Liver (tissue), 8 donors: ENCODE measurements at regions not wholly inside any gene's neighbourhood (a gene's known extent, or its start where the extent isn't known, plus 50 kb on each side); places are given as distances from the start of the nearest gene placed in this dataset.

Experiments
- DNase-seq: peaks from one replicate; pipeline ENCODE4 v3.0.0-alpha.2; 2017; ENCODE audit warnings: low spot score
- H3K27ac ChIP-seq, 2 donors: one replicate each; pipeline ENCODE4 v1.7.0; 2013; ENCODE audit warnings: inconsistent platforms in 2 of 2, low read length in 2 of 2, control low read depth in 1 of 2, low read depth in 1 of 2, mild to moderate bottlenecking in 1 of 2
- H3K27me3 ChIP-seq, 4 donors: one replicate each; pipeline versions ENCODE4 v1.6.1 to v1.7.0; 2013; ENCODE audit warnings: low read length in 3 of 4, inconsistent platforms in 1 of 4, mild to moderate bottlenecking in 1 of 4, moderate library complexity in 1 of 4; ENCODE audit not compliant: control insufficient read depth in 4 of 4, insufficient read depth in 4 of 4
- H3K36me3 ChIP-seq, 4 donors: one replicate each; pipeline versions ENCODE4 v1.6.1 to v1.7.0; 2013; ENCODE audit warnings: low read length in 3 of 4, mild to moderate bottlenecking in 3 of 4, low read depth in 1 of 4, moderate library complexity in 1 of 4; ENCODE audit not compliant: control insufficient read depth in 4 of 4, insufficient read depth in 3 of 4
- H3K4me1 ChIP-seq, 4 donors: one replicate each; pipeline versions ENCODE4 v1.6.1 to v1.7.0; 2013; ENCODE audit warnings: low read length in 3 of 4, mild to moderate bottlenecking in 3 of 4, moderate library complexity in 1 of 4; ENCODE audit not compliant: control insufficient read depth in 4 of 4, insufficient read depth in 4 of 4
- H3K4me3 ChIP-seq, 3 donors: one replicate each; pipeline versions ENCODE4 v1.6.1 to v1.7.0; 2013; ENCODE audit warnings: low read length in 3 of 3, control low read depth in 1 of 3, low read depth in 1 of 3, mild to moderate bottlenecking in 1 of 3
- H3K9ac ChIP-seq, 2 donors: one replicate each; pipeline ENCODE4 v1.7.0; 2013; ENCODE audit warnings: low read length in 2 of 2, mild to moderate bottlenecking in 2 of 2, moderate library complexity in 2 of 2, control low read depth in 1 of 2, low read depth in 1 of 2
- H3K9me3 ChIP-seq, 4 donors: one replicate each; pipeline versions ENCODE4 v1.6.1 to v1.7.0; 2013; ENCODE audit warnings: low read length in 3 of 4; ENCODE audit not compliant: control insufficient read depth in 4 of 4
- ATF3 ChIP-seq: IDR thresholded peaks from 2 replicates; pipeline ENCODE4 v1.6.1; 2016; ENCODE audit warnings: antibody characterized with exemption
- CTCF ChIP-seq: fragments of 150-350 bp; IDR thresholded peaks from 2 replicates; pipeline ENCODE4 v1.5.1; 2017; ENCODE audit warnings: improper control_type of control experiment, low read depth, low read length; ENCODE audit not compliant: missing input control
- EGR1 ChIP-seq, 2 donors: IDR thresholded peaks; 2 replicates each; pipeline ENCODE4 v1.6.1; 2016 to 2018; ENCODE audit warnings: antibody characterized with exemption in 2 of 2, low read depth in 2 of 2
- FOXA1 ChIP-seq: IDR thresholded peaks from 2 replicates; pipeline ENCODE4 v1.6.1; 2016; ENCODE audit warnings: antibody characterized with exemption
- FOXA2 ChIP-seq: IDR thresholded peaks from 2 replicates; pipeline ENCODE4 v1.6.1; 2016; ENCODE audit warnings: antibody characterized with exemption
- GABPA ChIP-seq, 2 donors: IDR thresholded peaks in 1 of 2; conservative IDR thresholded peaks in 1 of 2; 2 replicates each; pipeline ENCODE4 v1.6.1; 2016; ENCODE audit warnings: antibody characterized with exemption in 2 of 2, mild to moderate bottlenecking in 1 of 2, moderate library complexity in 1 of 2
- HNF4A ChIP-seq, 2 donors: conservative IDR thresholded peaks; 2 replicates each; pipeline ENCODE4 v1.6.1; 2016; ENCODE audit warnings: antibody characterized with exemption in 2 of 2, mild to moderate bottlenecking in 2 of 2
- HNF4G ChIP-seq: IDR thresholded peaks from 2 replicates; pipeline ENCODE4 v1.6.1; 2016; ENCODE audit warnings: antibody characterized with exemption
- JUND ChIP-seq, 2 donors: IDR thresholded peaks; 2 replicates each; pipeline ENCODE4 v1.6.1; 2016; ENCODE audit warnings: antibody characterized with exemption in 2 of 2
- NR2F2 ChIP-seq: IDR thresholded peaks from 2 replicates; pipeline ENCODE4 v1.6.1; 2016; ENCODE audit warnings: antibody characterized with exemption
- RAD21 ChIP-seq, 2 donors: IDR thresholded peaks; 2 replicates each; pipeline ENCODE4 v1.6.1; 2016; ENCODE audit warnings: antibody characterized with exemption in 2 of 2, mild to moderate bottlenecking in 2 of 2
- RXRA ChIP-seq, 2 donors: IDR thresholded peaks; 2 replicates each; pipeline ENCODE4 v1.6.1; 2017 to 2018; ENCODE audit warnings: antibody characterized with exemption in 2 of 2, mild to moderate bottlenecking in 1 of 2
- SP1 ChIP-seq: IDR thresholded peaks from 2 replicates; pipeline ENCODE4 v1.6.1; 2018; ENCODE audit warnings: antibody characterized with exemption, mild to moderate bottlenecking
- TAF1 ChIP-seq: conservative IDR thresholded peaks from 2 replicates; pipeline ENCODE4 v1.6.1; 2016; ENCODE audit warnings: antibody characterized with exemption, mild to moderate bottlenecking
- YY1 ChIP-seq: IDR thresholded peaks from 2 replicates; pipeline ENCODE4 v1.6.1; 2016; ENCODE audit warnings: antibody characterized with exemption, mild to moderate bottlenecking
- WGBS: extraction: QIAGEN DNeasy Blood & Tissue Kit; methylation state at CpG from one replicate; pipeline ENCODE4 v1.1.7; 2013; 5-methylcytosine and 5-hydroxymethylcytosine counted together
- TF ChIP-seq, protein P1 (sequence below): IDR thresholded peaks from 2 replicates; pipeline ENCODE4 v1.6.1; 2016; ENCODE audit warnings: antibody characterized with exemption
- TF ChIP-seq, protein P2 (sequence below): IDR thresholded peaks from 2 replicates; pipeline ENCODE4 v1.6.1; 2016; ENCODE audit warnings: antibody characterized with exemption
- TF ChIP-seq, protein P3 (sequence below): IDR thresholded peaks from 2 replicates; pipeline ENCODE4 v1.6.1; 2016; ENCODE audit warnings: antibody characterized with exemption, mild to moderate bottlenecking
- donor health status: healthy.
- donor health status: healthy.
- donor health status: healthy.
- donor health status: healthy.
- donor health status: healthy.

DNA sequence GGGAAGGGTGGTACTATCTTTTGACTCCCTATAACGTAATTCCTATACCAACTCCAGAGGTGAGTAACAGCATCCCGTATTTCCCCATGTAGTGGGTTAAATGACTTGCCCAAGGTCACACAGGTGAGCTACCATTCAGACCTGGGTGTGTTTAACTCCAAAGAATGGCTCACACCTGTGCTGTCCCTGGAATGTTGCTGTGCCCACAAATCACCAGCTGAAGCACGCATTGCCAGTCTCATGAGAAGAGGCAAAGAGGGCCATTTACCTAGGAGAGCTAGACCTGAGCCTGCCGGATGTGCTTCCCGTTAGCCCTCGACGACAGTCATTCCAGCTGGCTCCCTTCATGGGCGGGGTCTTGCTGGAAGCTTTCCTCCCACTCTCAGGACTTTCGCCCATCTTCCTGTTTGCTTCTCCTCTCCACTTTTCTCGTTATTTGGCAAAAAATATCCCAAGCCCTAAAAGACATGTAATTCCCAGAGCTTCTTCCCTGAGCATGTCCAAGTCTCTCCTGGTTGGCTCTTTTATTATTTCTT lies 106.6 kb upstream of the VASH1 start:
- Histone ChIP-seq H3K4me3 (no peak overlapping the region), H3K27ac (no peak overlapping the region), H3K27me3 (no peaks in the 10 kb centered on the region), H3K9ac (no peak overlapping the region), H3K9me3 (peaks cover 0 to 16% (median 2%) of the 10 kb centered on the region in 4 donors), H3K36me3 (no peaks in the 10 kb centered on the region), H3K4me1 (peaks cover 0 to 8% (median 4%) of the 10 kb centered on the region in 4 donors)
- TF ChIP-seq, protein P1, sequence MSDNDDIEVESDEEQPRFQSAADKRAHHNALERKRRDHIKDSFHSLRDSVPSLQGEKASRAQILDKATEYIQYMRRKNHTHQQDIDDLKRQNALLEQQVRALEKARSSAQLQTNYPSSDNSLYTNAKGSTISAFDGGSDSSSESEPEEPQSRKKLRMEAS: no peak
- no peak for TF ChIP-seq TAF1
- TF ChIP-seq, protein P2, sequence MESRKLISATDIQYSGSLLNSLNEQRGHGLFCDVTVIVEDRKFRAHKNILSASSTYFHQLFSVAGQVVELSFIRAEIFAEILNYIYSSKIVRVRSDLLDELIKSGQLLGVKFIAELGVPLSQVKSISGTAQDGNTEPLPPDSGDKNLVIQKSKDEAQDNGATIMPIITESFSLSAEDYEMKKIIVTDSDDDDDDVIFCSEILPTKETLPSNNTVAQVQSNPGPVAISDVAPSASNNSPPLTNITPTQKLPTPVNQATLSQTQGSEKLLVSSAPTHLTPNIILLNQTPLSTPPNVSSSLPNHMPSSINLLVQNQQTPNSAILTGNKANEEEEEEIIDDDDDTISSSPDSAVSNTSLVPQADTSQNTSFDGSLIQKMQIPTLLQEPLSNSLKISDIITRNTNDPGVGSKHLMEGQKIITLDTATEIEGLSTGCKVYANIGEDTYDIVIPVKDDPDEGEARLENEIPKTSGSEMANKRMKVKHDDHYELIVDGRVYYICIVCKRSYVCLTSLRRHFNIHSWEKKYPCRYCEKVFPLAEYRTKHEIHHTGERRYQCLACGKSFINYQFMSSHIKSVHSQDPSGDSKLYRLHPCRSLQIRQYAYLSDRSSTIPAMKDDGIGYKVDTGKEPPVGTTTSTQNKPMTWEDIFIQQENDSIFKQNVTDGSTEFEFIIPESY: no peak
- no peak for TF ChIP-seq EGR1 (IDR thresholded peaks at IDR 0.05; ENCODE audit: low read depth in 2 of 2)
- no peak for TF ChIP-seq CTCF
- no peak for TF ChIP-seq JUND (IDR thresholded peaks at IDR 0.05)
- no peak for TF ChIP-seq NR2F2
- no peak for TF ChIP-seq SP1
- TF ChIP-seq GABPA (IDR thresholded peaks at IDR 0.05 in 1 of 2, conservative IDR thresholded peaks at IDR 0.05 in 1 of 2): no peak
- TF ChIP-seq FOXA2: no peak
- TF ChIP-seq YY1: no peak
- TF ChIP-seq RAD21 (IDR thresholded peaks at IDR 0.05): no peak
- no peak for TF ChIP-seq ATF3
- TF ChIP-seq, protein P3, sequence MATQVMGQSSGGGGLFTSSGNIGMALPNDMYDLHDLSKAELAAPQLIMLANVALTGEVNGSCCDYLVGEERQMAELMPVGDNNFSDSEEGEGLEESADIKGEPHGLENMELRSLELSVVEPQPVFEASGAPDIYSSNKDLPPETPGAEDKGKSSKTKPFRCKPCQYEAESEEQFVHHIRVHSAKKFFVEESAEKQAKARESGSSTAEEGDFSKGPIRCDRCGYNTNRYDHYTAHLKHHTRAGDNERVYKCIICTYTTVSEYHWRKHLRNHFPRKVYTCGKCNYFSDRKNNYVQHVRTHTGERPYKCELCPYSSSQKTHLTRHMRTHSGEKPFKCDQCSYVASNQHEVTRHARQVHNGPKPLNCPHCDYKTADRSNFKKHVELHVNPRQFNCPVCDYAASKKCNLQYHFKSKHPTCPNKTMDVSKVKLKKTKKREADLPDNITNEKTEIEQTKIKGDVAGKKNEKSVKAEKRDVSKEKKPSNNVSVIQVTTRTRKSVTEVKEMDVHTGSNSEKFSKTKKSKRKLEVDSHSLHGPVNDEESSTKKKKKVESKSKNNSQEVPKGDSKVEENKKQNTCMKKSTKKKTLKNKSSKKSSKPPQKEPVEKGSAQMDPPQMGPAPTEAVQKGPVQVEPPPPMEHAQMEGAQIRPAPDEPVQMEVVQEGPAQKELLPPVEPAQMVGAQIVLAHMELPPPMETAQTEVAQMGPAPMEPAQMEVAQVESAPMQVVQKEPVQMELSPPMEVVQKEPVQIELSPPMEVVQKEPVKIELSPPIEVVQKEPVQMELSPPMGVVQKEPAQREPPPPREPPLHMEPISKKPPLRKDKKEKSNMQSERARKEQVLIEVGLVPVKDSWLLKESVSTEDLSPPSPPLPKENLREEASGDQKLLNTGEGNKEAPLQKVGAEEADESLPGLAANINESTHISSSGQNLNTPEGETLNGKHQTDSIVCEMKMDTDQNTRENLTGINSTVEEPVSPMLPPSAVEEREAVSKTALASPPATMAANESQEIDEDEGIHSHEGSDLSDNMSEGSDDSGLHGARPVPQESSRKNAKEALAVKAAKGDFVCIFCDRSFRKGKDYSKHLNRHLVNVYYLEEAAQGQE: no peak
- no peak for TF ChIP-seq RXRA (IDR thresholded peaks at IDR 0.05)
- no peak for TF ChIP-seq HNF4G
- no peak for TF ChIP-seq HNF4A (conservative IDR thresholded peaks at IDR 0.05)
- TF ChIP-seq FOXA1: no peak
- 75% methylated on average over 10 of the region's 10 CpGs for WGBS
- no peak for DNase-seq
